ENCODE measurements at regions not wholly inside any gene's neighbourhood (a gene's known extent, or its start where the extent isn't known, plus 50 kb on each side); places are given as distances from the start of the nearest gene placed in this dataset.

GRCh38 chr4:153117554-153117953 lies 86.7 kb upstream of the TRIM2 start:
- Histone ChIP-seq H3K56ac (ENCODE audit: insufficient read length, low read depth, low read length) (no peak overlapping the region), H2BK120ac (ENCODE audit: low read depth, low read length, poor library complexity, severe bottlenecking) (no peak overlapping the region), H4K5ac (ENCODE audit: insufficient read length, low read depth, low read length) (no peak overlapping the region), H2BK12ac (ENCODE audit: insufficient read length, low read depth, low read length) (no peak overlapping the region), H3K27ac (ENCODE audit: insufficient read length, low read depth, low read length) (no peak overlapping the region), H2BK5ac (ENCODE audit: insufficient read length, low read length) (no peak overlapping the region), H2BK20ac (ENCODE audit: low read depth, low read length, poor library complexity, severe bottlenecking) (no peak overlapping the region), H3K18ac (ENCODE audit: insufficient read length, low read depth, low read length) (no peak overlapping the region), H2AK5ac (ENCODE audit: insufficient read length, low read length) (no peak overlapping the region), H3K4me1 (ENCODE audit: insufficient read depth, low read length) (no peaks in the 10 kb centered on the region), H3K14ac (ENCODE audit: insufficient read depth, low read length) (no peak overlapping the region), H4K8ac (replicated peaks; ENCODE audit: insufficient read length, low read depth, low read length) (no peak overlapping the region), H4K20me1 (ENCODE audit: control insufficient read depth, insufficient read depth, insufficient read length) (no peaks in the 10 kb centered on the region), H2AFZ (ENCODE audit: low read length) (no peak overlapping the region), H3T11ph (ENCODE audit: low read length) (no peak overlapping the region), H3K23ac (ENCODE audit: insufficient read length, low read depth, low read length) (no peak overlapping the region), H3K79me1 (ENCODE audit: insufficient read depth, low read depth, low read length, poor library complexity, severe bottlenecking) (no peaks in the 10 kb centered on the region), H3K4ac (ENCODE audit: low read depth, low read length) (no peak overlapping the region), H3K4me2 (ENCODE audit: insufficient read depth, insufficient read length, low read length) (no peak overlapping the region), H3K79me2 (ENCODE audit: insufficient read depth, low read length) (no peaks in the 10 kb centered on the region), H3K23me2 (ENCODE audit: insufficient read length, low read depth, low read length, poor library complexity, severe bottlenecking) (no peaks in the 10 kb centered on the region), H3K9me3 (ENCODE audit: control insufficient read depth, low read depth, low read length) (no peaks in the 10 kb centered on the region), H4K91ac (ENCODE audit: insufficient read length, low read depth, low read length) (no peak overlapping the region), H2BK15ac (ENCODE audit: low read depth, low read length) (no peak overlapping the region), H3K27me3 (ENCODE audit: insufficient read depth, low read length) (no peaks in the 10 kb centered on the region; the same call in 1 of the 2 replicates), H3K9ac (ENCODE audit: extremely low read depth, insufficient read length, low read length) (no peak overlapping the region)
- H3K9me3 Mint-ChIP-seq, result no peaks in the 10 kb centered on the region
- no CpG with 5 or more reads among the region's 5 CpGs for WGBS (ENCODE audit: extremely low coverage, insufficient read length, low lambda C conversion rate)
- no peak for DNase-seq
- no peak overlapping the region for H3K27ac Mint-ChIP-seq
- no peak overlapping the region for H3K4me3 Mint-ChIP-seq
- TF ChIP-seq CTCF (conservative IDR thresholded peaks at IDR 0.05), result peak; percentile 40; the same call in 2 of the 3 replicates
- H3K36me3 Mint-ChIP-seq (ENCODE audit: insufficient read depth in 1 of 3, low read depth in 3 of 3), result no peaks in the 10 kb centered on the region
- no peaks in the 10 kb centered on the region; the same call in 1 of the 2 replicates for H3K27me3 Mint-ChIP-seq (ENCODE audit: low read depth)
- peaks cover 0 to 5% of the 10 kb centered on the region in 2 experiments; a peak in 1 of 4 replicates for H3K4me1 Mint-ChIP-seq

All from H9 (cell line).